ENCODE measurements at regions not wholly inside any gene's neighbourhood (a gene's known extent, or its start where the extent isn't known, plus 50 kb on each side); places are given as distances from the start of the nearest gene placed in this dataset.

- Histone ChIP-seq H3K27me3 (peaks cover 0 to 3% of the 10 kb centered on the region in 2 donors), H3K9me3 (no peaks in the 10 kb centered on the region), H3K36me3 (no peaks in the 10 kb centered on the region), H3K4me3 (no peak overlapping the region), H3K4me1 (peaks cover 0 to 3% (median 0%) of the 10 kb centered on the region in 4 donors), H3K27ac (no peak overlapping the region)
- TF ChIP-seq POLR2A (IDR thresholded peaks at IDR 0.05) (no peak), CTCF (IDR thresholded peaks at IDR 0.05) (no peak)
- intact Hi-C loops (cut with DNase I), result no loop called here
- ATAC-seq, result no peak
- 58% methylated on average over 5 of the region's 5 CpGs for WGBS (ENCODE audit: insufficient coverage, low coverage, low lambda C conversion rate, missing lambda C conversion rate)
- no peak for DNase-seq
These were observed 68.9 kb downstream of the NCR2 start for GRCh38 chr6:41404182-41404845.

- TF ChIP-seq CTCF (IDR thresholded peaks at IDR 0.05) (no peak), POLR2A (IDR thresholded peaks at IDR 0.05) (no peak)
- Histone ChIP-seq H3K9me3 (no peaks in the 10 kb centered on the region), H3K36me3 (no peaks in the 10 kb centered on the region), H3K4me1 (peaks cover 0 to 3% (median 0%) of the 10 kb centered on the region in 4 donors), H3K27ac (no peak overlapping the region), H3K27me3 (peaks cover 0 to 3% of the 10 kb centered on the region in 2 donors), H3K4me3 (no peak overlapping the region)
- ATAC-seq, result no peak
- intact Hi-C loops (cut with DNase I), result no loop called here
- WGBS (ENCODE audit: insufficient coverage, low coverage, low lambda C conversion rate, missing lambda C conversion rate), result 26% methylated on average over 14 of the region's 15 CpGs
- DNase-seq, result no peak
These were observed 70.7 kb downstream of the NCR2 start for GRCh38 chr6:41405941-41406727.

- ATAC-seq (peak; percentile 25 to 57 (median 39)), DNase-seq (peak in 1 of 3 donors; percentile 47)
- 0% methylated on average over 1 of the region's 63 CpGs for WGBS (ENCODE audit: insufficient coverage, low coverage, low lambda C conversion rate, missing lambda C conversion rate)
- no peak overlapping the region for H3K4me3 ChIP-seq
- no peak for TF ChIP-seq CTCF (IDR thresholded peaks at IDR 0.05)
- TF ChIP-seq POLR2A (IDR thresholded peaks at IDR 0.05), result no peak
- H3K4me1 ChIP-seq, result peaks cover 0 to 3% (median 0%) of the 10 kb centered on the region in 4 donors
- H3K9me3 ChIP-seq, result no peaks in the 10 kb centered on the region
- H3K36me3 ChIP-seq, result no peaks in the 10 kb centered on the region
- H3K27me3 ChIP-seq, result peaks cover 0 to 3% of the 10 kb centered on the region in 2 donors
- intact Hi-C loops (cut with DNase I), result no loop called here
- H3K27ac ChIP-seq, result no peak overlapping the region
These were observed 71.5 kb downstream of the NCR2 start for GRCh38 chr6:41406728-41407489.

- Histone ChIP-seq H3K27me3 (peaks cover 0 to 3% of the 10 kb centered on the region in 2 donors), H3K4me1 (peaks cover 0 to 3% (median 0%) of the 10 kb centered on the region in 4 donors), H3K36me3 (no peaks in the 10 kb centered on the region), H3K4me3 (no peak overlapping the region), H3K27ac (no peak overlapping the region), H3K9me3 (no peaks in the 10 kb centered on the region)
- intact Hi-C loops (cut with DNase I), result no loop called here
- no peak for ATAC-seq
- no peak for DNase-seq
- WGBS (ENCODE audit: insufficient coverage, low coverage, low lambda C conversion rate, missing lambda C conversion rate), result 53% methylated on average over 6 of the region's 20 CpGs
- TF ChIP-seq POLR2A (IDR thresholded peaks at IDR 0.05) (no peak), CTCF (IDR thresholded peaks at IDR 0.05) (no peak)
These were observed 73.2 kb downstream of the NCR2 start for GRCh38 chr6:41408576-41408975.
